ENCODE measurements at regions not wholly inside any gene's neighbourhood (a gene's known extent, or its start where the extent isn't known, plus 50 kb on each side); places are given as distances from the start of the nearest gene placed in this dataset.
"Not testable (repeated sequence)": the region's sequence is repeated elsewhere in the genome, so short reads cannot be mapped to it uniquely, and the experiment has no call there.

GRCh38 chr3:165513715-165514701, 317.8 kb upstream of the SLITRK3 start:
- no peak for DNase-seq

GRCh38 chr3:165507576-165507975, 311.4 kb upstream of the SLITRK3 start:
- no peak for DNase-seq

GRCh38 chr3:165507060-165507459, 310.9 kb upstream of the SLITRK3 start:
- no peak for DNase-seq

- no peak for DNase-seq
These were observed 309.5 kb upstream of the SLITRK3 start for GRCh38 chr3:165505657-165506056.

- DNase-seq: no peak
These were observed 308.4 kb upstream of the SLITRK3 start for GRCh38 chr3:165504554-165504953.

GRCh38 chr3:165503825-165504224, 307.6 kb upstream of the SLITRK3 start:
- peak; percentile 11 for DNase-seq

- peak; percentile 11 for DNase-seq
These were observed 307.2 kb upstream of the SLITRK3 start for GRCh38 chr3:165503346-165503745.

- DNase-seq: peak; percentile 8
These were observed 306.5 kb upstream of the SLITRK3 start for GRCh38 chr3:165502707-165503106.

GRCh38 chr3:165498742-165499141, 302.6 kb upstream of the SLITRK3 start:
- DNase-seq: not testable (repeated sequence)

- DNase-seq: no peak
These were observed 295.3 kb upstream of the SLITRK3 start for GRCh38 chr3:165491487-165491886.

- DNase-seq: no peak
These were observed 280.3 kb upstream of the SLITRK3 start for GRCh38 chr3:165476399-165477060.

GRCh38 chr3:165466856-165467255, 270.7 kb upstream of the SLITRK3 start:
- no peak for DNase-seq

- DNase-seq: no peak
These were observed 268.6 kb upstream of the SLITRK3 start for GRCh38 chr3:165464736-165465135.

- DNase-seq: no peak
These were observed 267.3 kb upstream of the SLITRK3 start for GRCh38 chr3:165463531-165463930.

GRCh38 chr3:165462636-165463334, 266.6 kb upstream of the SLITRK3 start:
- DNase-seq: no peak

- DNase-seq: no peak
These were observed 264.0 kb upstream of the SLITRK3 start for GRCh38 chr3:165459924-165460835.

GRCh38 chr3:165459111-165459510, 262.9 kb upstream of the SLITRK3 start:
- no peak for DNase-seq

GRCh38 chr3:165457096-165457495, 260.9 kb upstream of the SLITRK3 start:
- DNase-seq: no peak

- no peak for DNase-seq
These were observed 259.6 kb upstream of the SLITRK3 start for GRCh38 chr3:165455793-165456192.

GRCh38 chr3:165455360-165455759, 259.2 kb upstream of the SLITRK3 start:
- no peak for DNase-seq

GRCh38 chr3:165451371-165452070, 255.3 kb upstream of the SLITRK3 start:
- DNase-seq: no peak

- no peak for DNase-seq
These were observed 250.4 kb upstream of the SLITRK3 start for GRCh38 chr3:165446555-165446954.
